ENCODE measurements at regions not wholly inside any gene's neighbourhood (a gene's known extent, or its start where the extent isn't known, plus 50 kb on each side); places are given as distances from the start of the nearest gene placed in this dataset.

DNA sequence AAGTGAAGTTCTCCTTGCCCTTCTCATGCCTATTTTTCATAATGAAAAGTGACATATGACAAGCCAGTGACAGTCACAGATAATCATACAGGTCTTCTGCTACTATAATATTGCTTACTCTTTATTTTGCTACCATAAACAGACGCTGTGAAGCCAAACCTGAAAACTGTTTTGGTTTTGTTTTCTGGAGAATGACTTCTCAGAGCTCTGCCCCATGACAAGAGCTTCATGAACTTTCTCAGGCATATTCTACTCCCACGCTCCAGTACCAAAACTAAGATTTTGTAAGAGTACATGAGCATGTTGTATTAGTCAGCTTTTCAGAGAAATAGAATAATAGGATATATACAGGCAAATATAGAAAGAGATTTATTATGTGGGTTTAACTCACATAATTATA lies 64.3 kb upstream of the VTCN1 start:
- ChIA-PET CTCF (interaction anchor here (0.9 to 4.1 kb wide), 4 partner anchors 9 to 210 kb away, joined by 3 to 26 read pairs (median 9); no protein-coding TSS in a partner anchor), POLR2A (no interaction called here)
- H3K4me3 ChIP-seq (ENCODE audit: low read depth, low read length): no peak overlapping the region
- TF ChIP-seq, protein P1, sequence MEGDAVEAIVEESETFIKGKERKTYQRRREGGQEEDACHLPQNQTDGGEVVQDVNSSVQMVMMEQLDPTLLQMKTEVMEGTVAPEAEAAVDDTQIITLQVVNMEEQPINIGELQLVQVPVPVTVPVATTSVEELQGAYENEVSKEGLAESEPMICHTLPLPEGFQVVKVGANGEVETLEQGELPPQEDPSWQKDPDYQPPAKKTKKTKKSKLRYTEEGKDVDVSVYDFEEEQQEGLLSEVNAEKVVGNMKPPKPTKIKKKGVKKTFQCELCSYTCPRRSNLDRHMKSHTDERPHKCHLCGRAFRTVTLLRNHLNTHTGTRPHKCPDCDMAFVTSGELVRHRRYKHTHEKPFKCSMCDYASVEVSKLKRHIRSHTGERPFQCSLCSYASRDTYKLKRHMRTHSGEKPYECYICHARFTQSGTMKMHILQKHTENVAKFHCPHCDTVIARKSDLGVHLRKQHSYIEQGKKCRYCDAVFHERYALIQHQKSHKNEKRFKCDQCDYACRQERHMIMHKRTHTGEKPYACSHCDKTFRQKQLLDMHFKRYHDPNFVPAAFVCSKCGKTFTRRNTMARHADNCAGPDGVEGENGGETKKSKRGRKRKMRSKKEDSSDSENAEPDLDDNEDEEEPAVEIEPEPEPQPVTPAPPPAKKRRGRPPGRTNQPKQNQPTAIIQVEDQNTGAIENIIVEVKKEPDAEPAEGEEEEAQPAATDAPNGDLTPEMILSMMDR (IDR thresholded peaks at IDR 0.05; ENCODE audit: insufficient read depth, low read length, missing control alignments): no peak
- DNase-seq (ENCODE audit: low read depth, low spot score): no peak

DNA sequence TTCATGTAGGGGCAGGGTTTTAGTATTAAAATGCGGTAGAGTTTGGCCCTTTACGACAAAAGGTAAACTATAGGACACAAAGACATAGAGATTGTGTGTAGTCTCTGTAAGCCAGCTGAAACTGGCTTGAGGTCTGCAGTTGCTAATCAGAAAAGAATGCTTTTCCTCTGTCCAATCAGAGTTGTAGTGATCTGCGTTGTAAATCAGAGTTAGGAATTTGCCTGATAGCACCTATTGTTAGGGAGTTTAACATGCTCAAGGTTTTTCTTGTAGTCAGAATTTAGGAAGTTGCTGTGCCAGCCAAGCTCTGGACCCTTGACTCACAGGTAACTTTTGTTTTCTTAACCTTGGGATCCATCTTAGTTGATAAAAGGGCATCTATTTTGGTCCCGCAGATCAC lies 61.2 kb upstream of the VTCN1 start:
- no peak overlapping the region for H3K4me3 ChIP-seq (ENCODE audit: low read depth, low read length)
- TF ChIP-seq, protein P1 (IDR thresholded peaks at IDR 0.05; ENCODE audit: insufficient read depth, low read length, missing control alignments): no peak
- POLR2A ChIA-PET: no interaction called here
- CTCF ChIA-PET: interaction anchor here (0.8 to 1.8 kb wide), 2 partner anchors 12 to 179 kb away, joined by 3 to 8 read pairs; no protein-coding TSS in a partner anchor
- no peak for DNase-seq (ENCODE audit: low read depth, low spot score)

DNA sequence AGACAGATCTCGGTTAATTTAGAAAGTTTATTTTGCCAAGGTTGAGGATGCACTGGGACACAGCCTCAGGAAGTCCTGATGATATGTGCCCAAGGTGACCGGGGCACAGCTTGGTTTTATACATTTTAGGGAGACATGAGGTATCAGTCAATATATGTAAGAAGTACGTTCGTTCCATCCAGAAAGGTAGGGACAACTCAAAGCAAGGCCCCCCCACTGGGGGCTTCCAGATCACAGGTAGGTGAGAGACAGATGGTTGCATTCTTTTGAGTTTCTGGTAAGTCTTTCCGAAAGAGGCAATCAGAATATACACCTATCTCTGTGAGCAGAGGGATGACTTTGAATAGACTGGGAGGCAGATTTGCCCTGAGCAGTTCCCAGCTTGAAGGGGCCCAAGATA lies 60.4 kb upstream of the VTCN1 start:
- DNase-seq (ENCODE audit: low read depth, low spot score): no peak
- CTCF ChIA-PET: interaction anchor here (1.0 to 1.8 kb wide), 2 partner anchors 13 to 204 kb away, joined by 3 to 8 read pairs; no protein-coding TSS in a partner anchor
- POLR2A ChIA-PET: no interaction called here
- H3K4me3 ChIP-seq (ENCODE audit: low read depth, low read length): no peak overlapping the region
- TF ChIP-seq, protein P1 (IDR thresholded peaks at IDR 0.05; ENCODE audit: insufficient read depth, low read length, missing control alignments): no peak

DNA sequence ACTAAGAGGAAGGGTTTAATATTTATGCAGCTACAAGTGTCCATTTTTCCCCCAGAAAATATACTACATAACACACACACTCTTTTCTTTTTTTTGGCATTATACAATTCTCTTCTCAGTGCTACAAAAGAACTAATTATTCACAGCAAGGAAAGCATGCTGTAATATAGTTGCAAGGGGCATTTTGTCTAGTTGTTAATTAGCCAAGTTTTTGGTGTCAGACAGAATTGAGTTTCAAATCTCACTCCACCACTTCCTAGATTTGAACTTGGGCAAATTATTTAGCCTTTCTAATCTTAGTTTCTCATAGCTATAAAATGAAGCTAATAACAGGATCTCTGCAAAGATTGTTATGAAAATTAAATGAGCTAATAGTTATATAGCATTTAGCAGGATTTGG lies 60.0 kb upstream of the VTCN1 start:
- CTCF ChIA-PET: interaction anchor here (1.0 to 1.8 kb wide), 2 partner anchors 14 to 204 kb away, joined by 3 to 8 read pairs; no protein-coding TSS in a partner anchor
- H3K4me3 ChIP-seq (ENCODE audit: low read depth, low read length): no peak overlapping the region
- POLR2A ChIA-PET: no interaction called here
- no peak for DNase-seq (ENCODE audit: low read depth, low spot score)
- TF ChIP-seq, protein P1 (IDR thresholded peaks at IDR 0.05; ENCODE audit: insufficient read depth, low read length, missing control alignments): no peak

DNA sequence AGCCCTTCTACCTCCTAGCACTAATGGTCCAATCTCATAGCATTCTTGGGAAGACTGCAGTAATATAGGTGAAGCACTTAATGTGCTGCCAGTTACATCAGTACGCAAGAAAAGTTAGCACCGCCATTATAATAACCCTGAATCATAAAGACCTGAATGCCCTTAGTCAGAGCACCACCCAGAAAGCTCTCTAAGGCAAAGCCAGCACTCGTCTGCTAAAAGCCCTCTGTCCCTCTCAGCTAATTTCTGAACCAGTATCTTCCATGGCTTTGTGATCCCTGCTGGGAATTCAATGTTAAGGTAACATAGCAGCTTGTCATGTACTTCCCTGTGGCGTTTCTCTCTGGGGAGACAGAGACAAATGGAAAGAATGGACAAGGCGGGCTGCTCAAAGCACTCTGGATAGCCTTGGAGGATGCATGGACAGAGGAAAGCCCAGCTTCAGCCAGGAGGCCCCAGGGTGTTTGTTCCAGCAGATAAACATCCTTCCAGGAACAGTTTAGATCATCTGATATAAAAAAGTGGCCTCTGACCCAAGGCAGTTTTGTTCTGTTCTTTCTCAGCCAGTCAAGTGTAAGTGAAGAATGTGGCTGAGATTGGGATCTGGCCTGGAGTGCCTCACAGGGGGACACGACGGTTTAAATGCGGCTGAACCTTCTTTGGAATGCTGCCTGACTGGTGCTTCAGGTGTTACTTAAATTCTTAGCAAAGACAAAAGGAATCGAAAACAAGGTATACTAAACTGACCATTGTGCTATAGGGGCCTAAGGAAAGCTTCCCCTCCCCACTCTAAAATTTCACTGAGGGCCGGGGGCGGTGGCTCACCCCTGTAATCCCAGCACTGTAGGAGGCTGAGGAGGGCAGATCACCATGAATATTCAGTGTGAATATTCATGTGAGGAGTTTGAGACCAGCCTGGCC lies 58.1 kb upstream of the VTCN1 start:
- DNase-seq (ENCODE audit: low read depth, low spot score): no peak
- TF ChIP-seq, protein P1 (IDR thresholded peaks at IDR 0.05; ENCODE audit: insufficient read depth, low read length, missing control alignments): no peak
- no peak overlapping the region for H3K4me3 ChIP-seq (ENCODE audit: low read depth, low read length)
- POLR2A ChIA-PET: no interaction called here
- CTCF ChIA-PET: interaction anchor here (1.0 to 1.3 kb wide), 2 partner anchors 16 to 201 kb away, joined by 3 read pairs; no protein-coding TSS in a partner anchor

DNA sequence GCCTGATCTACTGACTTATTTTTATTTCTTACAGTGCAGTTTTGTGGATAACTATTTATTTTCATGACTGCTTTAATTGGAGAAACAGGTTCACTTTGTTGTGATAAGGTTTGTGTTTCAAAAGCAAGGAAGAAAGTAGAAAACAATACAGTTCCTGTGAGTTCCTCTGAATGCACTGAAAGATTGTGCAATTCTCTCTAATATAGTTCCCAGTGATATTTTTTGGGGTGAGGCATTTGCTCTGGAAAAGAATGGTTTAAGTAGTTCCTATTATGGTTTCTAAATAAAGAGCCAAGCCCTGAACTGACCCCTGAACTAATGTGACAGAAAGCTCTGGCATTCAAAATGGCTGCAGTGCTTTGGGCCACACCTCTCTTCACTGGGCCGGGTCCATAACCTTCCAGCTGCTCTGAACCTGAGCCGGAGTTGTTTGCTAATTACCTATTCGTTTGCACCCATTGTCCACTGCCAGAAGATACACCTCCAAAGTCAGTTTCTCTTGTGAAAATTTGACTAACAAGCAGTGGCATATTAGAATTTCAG lies 56.6 kb upstream of the VTCN1 start:
- TF ChIP-seq, protein P1 (IDR thresholded peaks at IDR 0.05; ENCODE audit: insufficient read depth, low read length, missing control alignments): no peak
- DNase-seq (ENCODE audit: low read depth, low spot score): no peak
- CTCF ChIA-PET: no interaction called here
- POLR2A ChIA-PET: no interaction called here
- no peak overlapping the region for H3K4me3 ChIP-seq (ENCODE audit: low read depth, low read length)
